GM23248 (cell line): ENCODE measurements at regions not wholly inside any gene's neighbourhood (a gene's known extent, or its start where the extent isn't known, plus 50 kb on each side); places are given as distances from the start of the nearest gene placed in this dataset.

Experiments used
- DNase-seq: peaks from one replicate; pipeline ENCODE4 v3.0.0-alpha.2; 2015
- H2AFZ ChIP-seq: fragments of 200-600 bp; sonication (generic); 2 replicates; pipeline ENCODE4 v1.6.1; 2016; ENCODE audit warnings: antibody characterized with exemption
- H3F3A ChIP-seq: fragments of 200-600 bp; sonication (generic); 2 replicates; pipeline ENCODE4 v1.6.1; 2016; ENCODE audit warnings: mild to moderate bottlenecking, antibody characterized with exemption, mixed run types; ENCODE audit not compliant: insufficient read depth
- H3K27ac ChIP-seq: fragments of 200-600 bp; sonication (generic); 2 replicates; pipeline ENCODE4 v1.5.1; 2016; ENCODE audit warnings: mild to moderate bottlenecking
- H3K27me3 ChIP-seq: fragments of 200-600 bp; sonication (generic); replicated peaks from 2 replicates; pipeline ENCODE4 v1.6.1; 2016; ENCODE audit warnings: mild to moderate bottlenecking; ENCODE audit not compliant: insufficient read depth
- H3K36me3 ChIP-seq: fragments of 200-600 bp; sonication (generic); 2 replicates; pipeline ENCODE4 v1.6.1; 2016; ENCODE audit warnings: low read depth, mild to moderate bottlenecking
- H3K4me1 ChIP-seq: fragments of 200-600 bp; sonication (generic); 2 replicates; pipeline ENCODE4 v1.6.1; 2016; ENCODE audit warnings: mild to moderate bottlenecking; ENCODE audit not compliant: insufficient read depth
- H3K4me2 ChIP-seq: fragments of 200-600 bp; sonication (generic); one replicate; pipeline ENCODE4 v1.6.1; 2016; ENCODE audit warnings: mild to moderate bottlenecking; ENCODE audit not compliant: unreplicated experiment
- H3K4me3 ChIP-seq: fragments of 200-600 bp; sonication (generic); 2 replicates; pipeline ENCODE4 v1.5.1; 2016; ENCODE audit warnings: mild to moderate bottlenecking
- H3K79me2 ChIP-seq: fragments of 200-600 bp; sonication (generic); 2 replicates; pipeline ENCODE4 v1.6.1; 2016; ENCODE audit warnings: mild to moderate bottlenecking; ENCODE audit not compliant: insufficient read depth
- H3K9ac ChIP-seq: fragments of 200-600 bp; sonication (generic); 2 replicates; pipeline ENCODE4 v1.6.1; 2016; ENCODE audit warnings: mild to moderate bottlenecking
- H3K9me2 ChIP-seq: fragments of 200-600 bp; sonication (generic); 2 replicates; pipeline ENCODE4 v1.6.1; 2016; ENCODE audit warnings: mixed run types, mild to moderate bottlenecking, moderate library complexity; ENCODE audit not compliant: insufficient read depth
- H3K9me3 ChIP-seq: fragments of 200-600 bp; sonication (generic); one replicate; pipeline ENCODE4 v1.6.1; 2017; ENCODE audit warnings: low read depth
- H4K20me1 ChIP-seq: fragments of 200-600 bp; sonication (generic); 2 replicates; pipeline ENCODE4 v1.6.0; 2016; ENCODE audit not compliant: insufficient read depth
- EZH2 ChIP-seq: fragments of 200-600 bp; sonication (generic); IDR thresholded peaks from 2 replicates; pipeline ENCODE4 v1.6.1; 2018; ENCODE audit warnings: antibody characterized with exemption, mild to moderate bottlenecking; ENCODE audit not compliant: insufficient read depth, poor library complexity, severe bottlenecking
- EZH2phosphoT487 ChIP-seq: fragments of 200-600 bp; sonication (generic); IDR thresholded peaks from 2 replicates; pipeline ENCODE4 v1.6.1; 2018; ENCODE audit warnings: antibody characterized with exemption, moderate library complexity, mild to moderate bottlenecking, low read depth; ENCODE audit not compliant: insufficient read depth
- WGBS, 2 experiments: methylation state at CpG; one replicate each; pipeline ENCODE4 v1.1.6; 2015 to 2017; ENCODE audit warnings: low lambda C conversion rate in 2 of 2, low coverage in 1 of 2; ENCODE audit errors: missing lambda C conversion rate in 2 of 2; 5-methylcytosine and 5-hydroxymethylcytosine counted together
- in situ Hi-C: fragments of 300-500 bp; cut with MboI; formaldehyde crosslinking; loops from 2 replicates; pipeline ENCODE4 v1.15.0; 2020

- H3K9me2 ChIP-seq: no peaks in the 10 kb centered on the region
- 60 to 68% methylated on average over 5 of the region's 5 CpGs for WGBS, 2 experiments
- peaks cover 3% of the 10 kb centered on the region; the same call in 1 of the 2 replicates for H3K27me3 ChIP-seq
Observed at GRCh38 chr20:40787941-40788340, 98.9 kb upstream of the MAFB start.

DNA sequence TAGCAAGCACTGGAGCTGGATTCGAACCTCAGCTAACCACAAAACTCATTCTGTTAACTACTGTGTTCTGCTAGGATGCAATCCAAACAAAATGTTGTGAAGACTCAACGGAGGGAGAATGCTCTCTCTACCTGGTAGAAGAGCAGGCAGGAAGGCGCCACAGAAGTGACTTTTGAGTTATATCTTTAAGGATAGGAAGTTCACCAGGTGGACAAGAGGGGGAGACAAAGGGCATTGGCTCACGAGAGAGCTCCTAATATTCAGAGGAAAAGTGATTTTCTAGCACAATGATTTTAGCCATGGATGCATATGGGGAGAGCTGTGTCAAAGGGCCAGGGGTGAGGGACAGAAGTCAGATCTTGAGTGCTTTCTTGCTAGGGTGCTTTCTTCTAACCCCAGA, 108.4 kb upstream of the MAFB start:
- no peak overlapping the region for H3K4me2 ChIP-seq
- no peaks in the 10 kb centered on the region for H3K36me3 ChIP-seq
- peak; percentile 36 for DNase-seq
- H2AFZ ChIP-seq: no peak overlapping the region
- no peaks in the 10 kb centered on the region for H3K4me1 ChIP-seq
- no peak overlapping the region for H3K4me3 ChIP-seq
- no peaks in the 10 kb centered on the region for H3K9me3 ChIP-seq
- in situ Hi-C loops: no loop called here
- H3K79me2 ChIP-seq: no peaks in the 10 kb centered on the region
- no peaks in the 10 kb centered on the region for H4K20me1 ChIP-seq
- 0 out of 2 replicates have a peak, but pooled peaks cover 7% of the 10 kb centered on the region for H3K27me3 ChIP-seq
- WGBS, 2 experiments: 23 to 30% methylated on average over 4 of the region's 4 CpGs
- H3K9ac ChIP-seq: no peak overlapping the region
- no peaks in the 10 kb centered on the region for H3F3A ChIP-seq
- TF ChIP-seq EZH2: no peak
- no peak for TF ChIP-seq EZH2phosphoT487
- no peaks in the 10 kb centered on the region for H3K9me2 ChIP-seq
- no peak overlapping the region for H3K27ac ChIP-seq

More at GRCh38 chr20:40787941-40788340, 98.9 kb upstream of the MAFB start:
- Histone ChIP-seq H2AFZ (no peak overlapping the region), H3K36me3 (no peaks in the 10 kb centered on the region), H3K79me2 (no peaks in the 10 kb centered on the region), H3F3A (no peaks in the 10 kb centered on the region), H3K9ac (no peak overlapping the region), H3K4me3 (no peak overlapping the region), H3K4me2 (no peak overlapping the region), H3K27ac (no peak overlapping the region), H3K9me3 (no peaks in the 10 kb centered on the region), H4K20me1 (no peaks in the 10 kb centered on the region), H3K4me1 (no peaks in the 10 kb centered on the region)
- in situ Hi-C loops: no loop called here
- TF ChIP-seq EZH2 (no peak), EZH2phosphoT487 (no peak)
- no peak for DNase-seq

DNA sequence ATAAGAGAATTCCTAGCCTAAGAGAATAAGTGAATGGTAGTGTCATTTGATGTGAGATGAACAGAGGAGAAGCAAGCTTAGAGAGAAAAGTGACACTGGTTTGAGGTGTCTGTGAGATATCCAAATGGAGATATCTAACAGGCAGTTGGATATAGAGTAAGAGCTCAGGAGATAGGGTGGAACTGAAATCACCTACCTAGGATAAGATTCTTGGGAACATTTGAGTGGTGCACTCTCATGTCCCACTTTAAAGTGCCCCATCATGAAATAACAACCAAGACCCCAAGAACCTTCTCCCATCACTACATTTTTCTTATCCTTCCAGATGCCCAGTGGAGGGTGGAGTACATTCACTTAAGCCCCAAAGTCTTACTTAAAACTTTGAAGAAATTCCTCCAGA, 109.0 kb upstream of the MAFB start:
- Histone ChIP-seq H3K36me3 (no peaks in the 10 kb centered on the region), H3K9me2 (no peaks in the 10 kb centered on the region), H3K9me3 (no peaks in the 10 kb centered on the region), H3K4me3 (no peak overlapping the region), H3K27ac (no peak overlapping the region), H3K27me3 (0 out of 2 replicates have a peak, but pooled peaks cover 7% of the 10 kb centered on the region), H3K4me1 (no peaks in the 10 kb centered on the region), H4K20me1 (no peaks in the 10 kb centered on the region), H2AFZ (no peak overlapping the region), H3K79me2 (no peaks in the 10 kb centered on the region), H3K9ac (no peak overlapping the region), H3F3A (no peaks in the 10 kb centered on the region), H3K4me2 (no peak overlapping the region)
- no peak for DNase-seq
- TF ChIP-seq EZH2phosphoT487 (no peak), EZH2 (no peak)
- in situ Hi-C loops: no loop called here

GRCh38 chr20:40802886-40803285, 113.8 kb upstream of the MAFB start:
- no peaks in the 10 kb centered on the region for H3K36me3 ChIP-seq
- H3F3A ChIP-seq: no peaks in the 10 kb centered on the region
- H3K27me3 ChIP-seq: 0 out of 2 replicates have a peak, but pooled peaks cover 4% of the 10 kb centered on the region
- no peak for DNase-seq
- no peaks in the 10 kb centered on the region for H3K4me1 ChIP-seq
- H3K4me2 ChIP-seq: no peak overlapping the region
- no peaks in the 10 kb centered on the region for H3K9me2 ChIP-seq
- WGBS, 2 experiments: 17 to 26% methylated on average over 3 of the region's 3 CpGs
- H3K9ac ChIP-seq: no peak overlapping the region
- H3K27ac ChIP-seq: no peak overlapping the region
- no peak for TF ChIP-seq EZH2
- H3K4me3 ChIP-seq: no peak overlapping the region
- H4K20me1 ChIP-seq: no peaks in the 10 kb centered on the region
- H3K79me2 ChIP-seq: no peaks in the 10 kb centered on the region
- no peaks in the 10 kb centered on the region for H3K9me3 ChIP-seq
- H2AFZ ChIP-seq: no peak overlapping the region
- in situ Hi-C loops: no loop called here

GRCh38 chr20:40803381-40803780, 114.3 kb upstream of the MAFB start:
- Histone ChIP-seq H3K9ac (no peak overlapping the region), H3K4me1 (no peaks in the 10 kb centered on the region), H3K79me2 (no peaks in the 10 kb centered on the region), H3K9me3 (no peaks in the 10 kb centered on the region), H3K9me2 (no peaks in the 10 kb centered on the region), H3K4me2 (no peak overlapping the region), H3K36me3 (no peaks in the 10 kb centered on the region), H3K27ac (no peak overlapping the region), H3K4me3 (no peak overlapping the region), H2AFZ (no peak overlapping the region), H4K20me1 (no peaks in the 10 kb centered on the region), H3F3A (no peaks in the 10 kb centered on the region), H3K27me3 (0 out of 2 replicates have a peak, but pooled peaks cover 6% of the 10 kb centered on the region)
- DNase-seq: no peak
- in situ Hi-C loops: no loop called here
- no peak for TF ChIP-seq EZH2phosphoT487
- TF ChIP-seq EZH2: no peak
- WGBS, 2 experiments: 41 to 49% methylated on average over 5 of the region's 5 CpGs
